AG04450 (cell line): ENCODE measurements at regions not wholly inside any gene's neighbourhood (a gene's known extent, or its start where the extent isn't known, plus 50 kb on each side); places are given as distances from the start of the nearest gene placed in this dataset.

Source experiments
- CTCF ChIA-PET: fragments of 300-600, 350-600 bp; formaldehyde crosslinking; extraction: SDS; loops from one replicate; lab custom pipeline; 2022; ENCODE audit warnings: antibody characterized with exemption, inconsistent platforms; lab: Charles Lee
- POLR2A ChIA-PET: fragments of 350-600 bp; formaldehyde crosslinking; extraction: SDS; loops from one replicate; lab custom pipeline; 2021; ENCODE audit warnings: antibody characterized with exemption, inconsistent platforms; lab: Yijun Ruan, JAX
- DNase-seq: peaks from one replicate; pipeline ENCODE4 v3.0.0-alpha.2; 2011; ENCODE audit warnings: low read depth, low spot score
- H3K27ac ChIP-seq: one replicate; pipeline ENCODE4 v1.5.1; 2012; ENCODE audit warnings: low read depth, low read length, control low read depth
- H3K27me3 ChIP-seq: one replicate; pipeline ENCODE4 v1.6.0; 2012; ENCODE audit warnings: low read length; ENCODE audit not compliant: control insufficient read depth, insufficient read depth
- H3K4me3 ChIP-seq: 2 replicates; pipeline ENCODE4 v1.5.1; 2011; ENCODE audit warnings: mild to moderate bottlenecking, low read depth, low read length, control low read depth
- H3K9me3 ChIP-seq: 2 replicates; pipeline ENCODE4 v1.5.1; 2012; ENCODE audit warnings: low read length; ENCODE audit not compliant: control insufficient read depth, insufficient read depth
- CTCF ChIP-seq: IDR thresholded peaks from 2 replicates; pipeline ENCODE4 v1.5.1; 2011; ENCODE audit warnings: low read depth, low read length, control low read depth, inconsistent platforms

GRCh38 chr1:100791586-100791985, 72.0 kb downstream of the VCAM1 start:
- TF ChIP-seq CTCF = no peak
- DNase-seq = no peak

GRCh38 chr1:100793659-100794058, 74.1 kb downstream of the VCAM1 start:
- Histone ChIP-seq H3K9me3 (no peaks in the 10 kb centered on the region), H3K4me3 (no peak overlapping the region), H3K27ac (no peak overlapping the region), H3K27me3 (no peaks in the 10 kb centered on the region)
- ChIA-PET CTCF (no interaction called here), POLR2A (no interaction called here)
- no peak for TF ChIP-seq CTCF
- DNase-seq = no peak

More at GRCh38 chr1:100791586-100791985, 72.0 kb downstream of the VCAM1 start:
- Histone ChIP-seq H3K27me3 (no peaks in the 10 kb centered on the region), H3K27ac (peak overlapping the region; percentile 25), H3K4me3 (no peak overlapping the region), H3K9me3 (no peaks in the 10 kb centered on the region)
- ChIA-PET CTCF (no interaction called here), POLR2A (no interaction called here)

- H3K27ac ChIP-seq = no peak overlapping the region
- ChIA-PET POLR2A (no interaction called here), CTCF (interaction anchor here (0.6 to 1.4 kb wide), 2 partner anchors 173 to 332 kb away, joined by 3 to 4 read pairs; no protein-coding TSS in a partner anchor)
- H3K4me3 ChIP-seq = no peak overlapping the region
- no peak for DNase-seq
- H3K9me3 ChIP-seq = no peaks in the 10 kb centered on the region
- no peaks in the 10 kb centered on the region for H3K27me3 ChIP-seq
- TF ChIP-seq CTCF = no peak
Measured at GRCh38 chr1:100794748-100795645, 75.5 kb downstream of the VCAM1 start.

GRCh38 chr1:100795646-100795985, 76.1 kb downstream of the VCAM1 start:
- no peak for DNase-seq
- no peaks in the 10 kb centered on the region for H3K27me3 ChIP-seq
- ChIA-PET CTCF (interaction anchor here (1.4 kb wide), 1 partner anchor 332 kb away, joined by 3 read pairs; no protein-coding TSS in a partner anchor), POLR2A (no interaction called here)
- TF ChIP-seq CTCF = no peak
- H3K9me3 ChIP-seq = no peaks in the 10 kb centered on the region
- no peak overlapping the region for H3K27ac ChIP-seq
- H3K4me3 ChIP-seq = no peak overlapping the region

- POLR2A ChIA-PET = no interaction called here
- no peak for TF ChIP-seq CTCF
- CTCF ChIA-PET = no interaction called here
- no peak for DNase-seq
- no peak overlapping the region for H3K27ac ChIP-seq
- no peak overlapping the region for H3K4me3 ChIP-seq
- H3K27me3 ChIP-seq = no peaks in the 10 kb centered on the region
- H3K9me3 ChIP-seq = no peaks in the 10 kb centered on the region
Measured at GRCh38 chr1:100796046-100796445, 76.5 kb downstream of the VCAM1 start.
